GM12878 (cell line): ENCODE measurements at regions not wholly inside any gene's neighbourhood (a gene's known extent, or its start where the extent isn't known, plus 50 kb on each side); places are given as distances from the start of the nearest gene placed in this dataset.

ENCODE experiments used
- ATAC-seq: fragments of 200-7000 bp; cut with Tn5 transposase; 3 replicates; pipeline ENCODE4 v1.9.1; 2020; ENCODE audit warnings: mild to moderate bottlenecking, moderate library complexity
- BruUV-seq: library from RNA; stranded (reverse); fragments of 400-500 nt; replicated peaks from 2 replicates; lab custom pipeline; 2021; lab: Mats Ljungman, UMichigan
- CTCF ChIA-PET: fragments of 300-600 bp; sonication (Branson Sonifier 250); formaldehyde crosslinking; extraction: SDS; loops from one replicate; lab custom pipeline; 2021; ENCODE audit warnings: inconsistent platforms; lab: Yijun Ruan, JAX
- POLR2A ChIA-PET: fragments of 350-600 bp; formaldehyde crosslinking; extraction: SDS; loops from one replicate; lab custom pipeline; 2021; ENCODE audit warnings: inconsistent platforms; lab: Charles Lee
- RAD21 ChIA-PET: fragments of 300-600 bp; sonication (Branson Sonifier 250); formaldehyde crosslinking; loops from one replicate; lab custom pipeline; 2023; ENCODE audit warnings: antibody characterized with exemption; ENCODE audit not compliant: unreplicated experiment; lab: Charles Lee
- SMC1A ChIA-PET: fragments of 300-600 bp; sonication (Branson Sonifier 250); formaldehyde crosslinking; loops from one replicate; lab custom pipeline; 2023; ENCODE audit not compliant: unreplicated experiment, uncharacterized antibody; lab: Charles Lee
- DNase-seq: peaks from one replicate; pipeline ENCODE4 v3.0.0-alpha.2; 2011; ENCODE audit warnings: low read depth, low spot score
- FAIRE-seq: peaks from 3 replicates; lab custom pipeline; 2011; peaks lifted over from hg19 to GRCh38; lab: Jason Lieb, UNC
- H2AFZ ChIP-seq: 2 replicates; pipeline ENCODE4 v1.6.0; 2011; ENCODE audit warnings: low read depth, low read length, control low read depth; ENCODE audit not compliant: control insufficient read depth
- H3K27ac ChIP-seq: 2 replicates; pipeline ENCODE4 v1.5.1; 2011; ENCODE audit warnings: control low read depth; ENCODE audit not compliant: control insufficient read depth, insufficient read depth
- H3K27me3 ChIP-seq, 2 experiments: replicated peaks in 1 of 2; 2 replicates each; pipeline versions ENCODE4 v1.6.0 to v1.6.1; 2011; ENCODE audit warnings: low read length in 1 of 2; ENCODE audit not compliant: control insufficient read depth in 2 of 2, insufficient read depth in 2 of 2
- H3K36me3 ChIP-seq, 2 experiments: 2 replicates each; pipeline ENCODE4 v1.5.1; 2011; ENCODE audit warnings: low read length in 1 of 2; ENCODE audit not compliant: control insufficient read depth in 2 of 2, insufficient read depth in 2 of 2
- H3K4me1 ChIP-seq: 2 replicates; pipeline ENCODE4 v1.6.1; 2011; ENCODE audit warnings: mild to moderate bottlenecking, low read length, moderate library complexity, mixed read lengths; ENCODE audit not compliant: control insufficient read depth, insufficient read depth
- H3K4me2 ChIP-seq: 2 replicates; pipeline ENCODE4 v1.6.0; 2011; ENCODE audit warnings: control low read depth; ENCODE audit not compliant: control insufficient read depth, insufficient read depth
- H3K4me3 ChIP-seq: fragments of 200-600 bp; sonication (generic); 2 replicates; pipeline ENCODE4 v1.5.1; 2016
- H3K79me2 ChIP-seq: 2 replicates; pipeline ENCODE4 v1.6.0; 2011; ENCODE audit warnings: low read length; ENCODE audit not compliant: control insufficient read depth, insufficient read depth
- H3K9ac ChIP-seq: 2 replicates; pipeline ENCODE4 v1.8.0; 2011; ENCODE audit warnings: low read length, control low read depth, mixed read lengths; ENCODE audit not compliant: control insufficient read depth, insufficient read depth
- H3K9me3 ChIP-seq: replicated peaks from 3 replicates; pipeline ENCODE4 v1.5.1; 2011; ENCODE audit warnings: mild to moderate bottlenecking, low read length; ENCODE audit not compliant: control insufficient read depth, insufficient read depth
- H4K20me1 ChIP-seq: 2 replicates; pipeline ENCODE4 v1.6.0; 2011; ENCODE audit not compliant: control insufficient read depth, insufficient read depth
- ATF7 ChIP-seq: fragments of 450-650 bp; IDR thresholded peaks from 2 replicates; pipeline ENCODE4 v1.6.1; 2016; ENCODE audit warnings: low read depth, mild to moderate bottlenecking
- EGR1 ChIP-seq, 2 experiments: IDR thresholded peaks; 1 replicate in 1 of 2; 2 replicates in 1 of 2; pipeline ENCODE4 v1.6.1; 2011 to 2012; ENCODE audit warnings: low read depth in 2 of 2, low read length in 2 of 2, borderline replicate concordance in 1 of 2, mild to moderate bottlenecking in 1 of 2, moderate library complexity in 1 of 2
- ELK1 ChIP-seq: IDR thresholded peaks from 2 replicates; pipeline ENCODE4 v1.6.1; 2012; ENCODE audit warnings: low read depth, low read length, improper control_type of control experiment
- KLF5 ChIP-seq: fragments of 450-650 bp; IDR thresholded peaks from 2 replicates; pipeline ENCODE4 v1.6.1; 2014; ENCODE audit warnings: mild to moderate bottlenecking; ENCODE audit not compliant: partially characterized antibody
- MYC ChIP-seq: IDR thresholded peaks from 2 replicates; pipeline ENCODE4 v1.6.1; 2011; ENCODE audit warnings: mild to moderate bottlenecking, low read length, moderate library complexity, inconsistent platforms; ENCODE audit not compliant: insufficient read depth, insufficient replicate concordance, insufficient read length, severe bottlenecking
- NFXL1 ChIP-seq: fragments of 450-650 bp; IDR thresholded peaks from 2 replicates; pipeline ENCODE4 v1.6.1; 2017; ENCODE audit warnings: antibody characterized with exemption, mild to moderate bottlenecking, borderline replicate concordance
- NFYB ChIP-seq: IDR thresholded peaks from 2 replicates; pipeline ENCODE4 v1.6.1; 2011; ENCODE audit warnings: low read depth, mild to moderate bottlenecking, low read length, improper control_type of control experiment, moderate library complexity; ENCODE audit not compliant: insufficient read depth
- SIN3A ChIP-seq: IDR thresholded peaks from 2 replicates; pipeline ENCODE4 v1.6.1; 2012; ENCODE audit warnings: low read depth, low read length, improper control_type of control experiment
- SKIL ChIP-seq: fragments of 450-650 bp; IDR thresholded peaks from 2 replicates; pipeline ENCODE4 v1.6.1; 2017; ENCODE audit warnings: mild to moderate bottlenecking, low read depth, inconsistent platforms; ENCODE audit not compliant: poor library complexity, severe bottlenecking
- TCF3 ChIP-seq: IDR thresholded peaks from 2 replicates; pipeline ENCODE4 v1.6.1; 2012; ENCODE audit warnings: low read depth, mild to moderate bottlenecking, low read length, borderline replicate concordance; ENCODE audit not compliant: insufficient read depth
- USF2 ChIP-seq: IDR thresholded peaks from 2 replicates; pipeline ENCODE4 v1.6.1; 2011; ENCODE audit warnings: low read depth, low read length, improper control_type of control experiment, borderline replicate concordance
- ZSCAN29 ChIP-seq: fragments of 450-650 bp; IDR thresholded peaks from 2 replicates; pipeline ENCODE4 v1.6.1; 2017; ENCODE audit warnings: mild to moderate bottlenecking, moderate library complexity
- WGBS: methylation state at CpG from one replicate; pipeline ENCODE4 v1.1.6; 2016; ENCODE audit warnings: low lambda C conversion rate; ENCODE audit not compliant: insufficient replicate concordance, insufficient coverage; ENCODE audit errors: missing lambda C conversion rate; 5-methylcytosine and 5-hydroxymethylcytosine counted together
- in situ Hi-C: fragments of 300-500 bp; cut with MboI; formaldehyde crosslinking; loops from 9 replicates; pipeline ENCODE4 v1.14.3; 2018; ENCODE audit warnings: mixed read lengths
- intact Hi-C: fragments of 100-400 bp; cut with micrococcal nuclease; formaldehyde crosslinking; loops from one replicate; pipeline ENCODE4 v1.14.2; 2022; ENCODE audit not compliant: unreplicated experiment

- Histone ChIP-seq H3K79me2 (no peaks in the 10 kb centered on the region), H4K20me1 (no peaks in the 10 kb centered on the region), H3K27ac (no peak overlapping the region), H3K4me2 (no peak overlapping the region), H3K9ac (no peak overlapping the region), H3K4me1 (no peaks in the 10 kb centered on the region), H3K4me3 (no peak overlapping the region), H2AFZ (no peak overlapping the region), H3K36me3 (no peaks in the 10 kb centered on the region), H3K27me3 (no peaks in the 10 kb centered on the region), H3K9me3 (no peaks in the 10 kb centered on the region)
- SMC1A ChIA-PET: no interaction called here
- WGBS: 7% methylated on average over 10 of the region's 10 CpGs
- CTCF ChIA-PET: no interaction called here
- FAIRE-seq: no peak
- no peak for DNase-seq
- in situ Hi-C loops: no loop called here
- POLR2A ChIA-PET: no interaction called here
- RAD21 ChIA-PET: no interaction called here
- intact Hi-C loops: no loop called here
- no TSS peak for BruUV-seq
- TF ChIP-seq EGR1 (IDR thresholded peaks at IDR 0.05; ENCODE audit: borderline replicate concordance in 1 of 2, low read depth in 2 of 2, low read length in 2 of 2): no peak
- no peak for TF ChIP-seq ATF7
- no peak for TF ChIP-seq SKIL
- TF ChIP-seq MYC: no peak
- no peak for TF ChIP-seq ELK1
- TF ChIP-seq NFXL1: no peak
- TF ChIP-seq KLF5: no peak
- no peak for TF ChIP-seq NFYB
- no peak for TF ChIP-seq ZSCAN29
- no peak for TF ChIP-seq TCF3
- no peak for TF ChIP-seq USF2
- no peak for TF ChIP-seq SIN3A
- ATAC-seq: no peak
Observed at GRCh38 chr18:76098674-76099411, 396.2 kb downstream of the ZNF516 start.
